GM23338 (cell line): ENCODE measurements at regions not wholly inside any gene's neighbourhood (a gene's known extent, or its start where the extent isn't known, plus 50 kb on each side); places are given as distances from the start of the nearest gene placed in this dataset.

ENCODE experiments used
- ATAC-seq: fragments of 200-7000 bp; cut with Tn5 transposase; 3 replicates; pipeline ENCODE4 v1.9.1; 2020
- DNase-seq: peaks from one replicate; pipeline ENCODE4 v3.0.0-alpha.2; 2015; ENCODE audit warnings: low spot score
- H2AFZ ChIP-seq: fragments of 200-600 bp; sonication (generic); 2 replicates; pipeline ENCODE4 v1.8.0; 2016; ENCODE audit warnings: antibody characterized with exemption, mild to moderate bottlenecking, moderate library complexity
- H3F3A ChIP-seq: fragments of 200-600 bp; sonication (generic); replicated peaks from 2 replicates; pipeline ENCODE4 v1.8.0; 2017; ENCODE audit warnings: antibody characterized with exemption, mixed run types, low read depth
- H3K27ac ChIP-seq: fragments of 200-600 bp; sonication (generic); 2 replicates; pipeline ENCODE4 v1.6.1; 2016; ENCODE audit warnings: low read depth
- H3K27me3 ChIP-seq: fragments of 200-600 bp; sonication (generic); 2 replicates; pipeline ENCODE4 v1.8.0; 2016; ENCODE audit warnings: mild to moderate bottlenecking, mixed run types, moderate library complexity; ENCODE audit not compliant: insufficient read depth
- H3K36me3 ChIP-seq: fragments of 200-600 bp; sonication (generic); 2 replicates; pipeline ENCODE4 v1.8.0; 2016; ENCODE audit warnings: mild to moderate bottlenecking; ENCODE audit not compliant: insufficient read depth
- H3K4me1 ChIP-seq: fragments of 200-600 bp; sonication (generic); 2 replicates; pipeline ENCODE4 v1.8.0; 2016; ENCODE audit warnings: mild to moderate bottlenecking, moderate library complexity; ENCODE audit not compliant: insufficient read depth
- H3K4me2 ChIP-seq: fragments of 200-600 bp; sonication (generic); 2 replicates; pipeline ENCODE4 v1.7.1; 2017; ENCODE audit warnings: mixed run types
- H3K4me3 ChIP-seq: fragments of 200-600 bp; sonication (generic); 2 replicates; pipeline ENCODE4 v1.6.1; 2016; ENCODE audit warnings: mixed run types
- H3K79me2 ChIP-seq: fragments of 200-600 bp; sonication (generic); replicated peaks from 2 replicates; pipeline ENCODE4 v1.8.0; 2017; ENCODE audit warnings: mild to moderate bottlenecking; ENCODE audit not compliant: insufficient read depth
- H3K9me2 ChIP-seq: fragments of 200-600 bp; sonication (generic); 2 replicates; pipeline ENCODE4 v1.8.0; 2017; ENCODE audit not compliant: insufficient read depth
- H4K20me1 ChIP-seq: fragments of 200-600 bp; sonication (generic); replicated peaks from 2 replicates; pipeline ENCODE4 v1.8.0; 2017; ENCODE audit warnings: mild to moderate bottlenecking; ENCODE audit not compliant: insufficient read depth
- H3K27ac Mint-ChIP-seq: 2 replicates; pipeline ENCODE4 v1.8.0; 2020; ENCODE audit warnings: inconsistent platforms, mild to moderate bottlenecking, moderate library complexity, mixed read lengths
- H3K27me3 Mint-ChIP-seq: 3 replicates; pipeline ENCODE4 v1.8.0; 2022; ENCODE audit warnings: low read depth, mild to moderate bottlenecking, moderate library complexity, mixed read lengths, inconsistent platforms; ENCODE audit not compliant: insufficient read depth, poor library complexity
- H3K36me3 Mint-ChIP-seq: 3 replicates; pipeline ENCODE4 v1.8.0; 2021; ENCODE audit warnings: low read depth, mild to moderate bottlenecking, inconsistent platforms, moderate library complexity, mixed read lengths
- H3K4me1 Mint-ChIP-seq: 3 replicates; pipeline ENCODE4 v1.8.0; 2020; ENCODE audit warnings: mild to moderate bottlenecking, inconsistent platforms, mixed read lengths
- H3K4me3 Mint-ChIP-seq: 3 replicates; pipeline ENCODE4 v1.8.0; 2021; ENCODE audit warnings: moderate library complexity, mild to moderate bottlenecking, inconsistent platforms, mixed read lengths
- H3K9me3 Mint-ChIP-seq: 3 replicates; pipeline ENCODE4 v1.8.0; 2020; ENCODE audit warnings: moderate library complexity, mild to moderate bottlenecking, inconsistent platforms, mixed read lengths
- CTCF ChIP-seq, 2 experiments: fragments of 200-600 bp in 1 of 2; sonication (generic) in 1 of 2; conservative IDR thresholded peaks; 2 replicates each; pipeline versions ENCODE4 v1.5.1 to v1.6.1; 2016 to 2017; ENCODE audit warnings: antibody characterized with exemption in 2 of 2, low read depth in 2 of 2, mild to moderate bottlenecking in 2 of 2, moderate library complexity in 1 of 2
- ETS1 ChIP-seq: IDR thresholded peaks from 2 replicates; pipeline ENCODE4 v1.6.1; 2016; ENCODE audit warnings: antibody characterized with exemption
- EZH2 ChIP-seq: fragments of 200-600 bp; sonication (generic); IDR thresholded peaks from one replicate; pipeline ENCODE4 v1.8.0; 2017; ENCODE audit warnings: antibody characterized with exemption, mild to moderate bottlenecking, low read depth; ENCODE audit not compliant: unreplicated experiment
- EZH2phosphoT487 ChIP-seq: fragments of 200-600 bp; sonication (generic); IDR thresholded peaks from one replicate; pipeline ENCODE4 v1.8.1; 2018; ENCODE audit warnings: antibody characterized with exemption; ENCODE audit not compliant: unreplicated experiment
- JUNB ChIP-seq: IDR thresholded peaks from one replicate; pipeline ENCODE4 v1.6.1; 2016; ENCODE audit warnings: antibody characterized with exemption; ENCODE audit not compliant: unreplicated experiment
- NANOG ChIP-seq: IDR thresholded peaks from 2 replicates; pipeline ENCODE4 v1.6.1; 2016; ENCODE audit warnings: antibody characterized with exemption, borderline replicate concordance
- POLR2AphosphoS5 ChIP-seq: IDR thresholded peaks from 2 replicates; pipeline ENCODE4 v1.6.1; 2016; ENCODE audit warnings: antibody characterized with exemption, low read depth
- REST ChIP-seq: IDR thresholded peaks from one replicate; pipeline ENCODE4 v1.6.1; 2018; ENCODE audit warnings: antibody characterized with exemption; ENCODE audit not compliant: unreplicated experiment
- STAT1 ChIP-seq: IDR thresholded peaks from one replicate; pipeline ENCODE4 v1.6.1; 2016; ENCODE audit warnings: antibody characterized with exemption; ENCODE audit not compliant: unreplicated experiment
- ZNF114 ChIP-seq: fragments of 250-450 bp; sonication (Bioruptor Pico); IDR thresholded peaks from 2 replicates; pipeline ENCODE4 v1.5.0; 2020; ENCODE audit warnings: mild to moderate bottlenecking, moderate library complexity
- ZNF331 ChIP-seq: fragments of 250-450 bp; sonication (Bioruptor Pico); IDR thresholded peaks from 2 replicates; pipeline ENCODE4 v1.5.0; 2020; ENCODE audit warnings: low read depth, mild to moderate bottlenecking, moderate library complexity
- ZNF462 ChIP-seq: fragments of 250-450 bp; sonication (Bioruptor Pico); IDR thresholded peaks from 2 replicates; pipeline ENCODE4 v1.5.0; 2020; ENCODE audit warnings: mild to moderate bottlenecking, moderate library complexity

GRCh38 chr20:12599494-12599893, 409.3 kb upstream of the SPTLC3 start (continued):
- TF ChIP-seq ZNF462 (CRISPR knock-in tag) (no peak), STAT1 (no peak), ETS1 (no peak), NANOG (no peak), EZH2phosphoT487 (no peak), EZH2 (no peak)

GRCh38 chr20:12605751-12606150, 403.0 kb upstream of the SPTLC3 start:
- no peaks in the 10 kb centered on the region for H4K20me1 ChIP-seq
- Mint-ChIP-seq H3K4me3 (no peak overlapping the region), H3K9me3 (no peaks in the 10 kb centered on the region), H3K36me3 (no peaks in the 10 kb centered on the region), H3K27me3 (no peaks in the 10 kb centered on the region), H3K27ac (no peak overlapping the region), H3K4me1 (peaks cover 10% of the 10 kb centered on the region)
- no peaks in the 10 kb centered on the region for H3F3A ChIP-seq
- no peaks in the 10 kb centered on the region for H3K36me3 ChIP-seq
- ATAC-seq: no peak
- H2AFZ ChIP-seq: no peak overlapping the region
- no peak for DNase-seq
- no peaks in the 10 kb centered on the region for H3K9me2 ChIP-seq
- H3K4me2 ChIP-seq: no peak overlapping the region
- no peaks in the 10 kb centered on the region for H3K27me3 ChIP-seq
- peaks cover 6% of the 10 kb centered on the region; the same call in 1 of the 2 replicates for H3K4me1 ChIP-seq
- no peak overlapping the region for H3K27ac ChIP-seq
- H3K4me3 ChIP-seq: no peak overlapping the region
- no peaks in the 10 kb centered on the region for H3K79me2 ChIP-seq
- TF ChIP-seq POLR2AphosphoS5: no peak
- TF ChIP-seq JUNB: no peak
- no peak for TF ChIP-seq STAT1
- no peak for TF ChIP-seq CTCF (conservative IDR thresholded peaks at IDR 0.05; ENCODE audit: low read depth in 2 of 2)
- TF ChIP-seq ETS1: no peak
- no peak for TF ChIP-seq ZNF331
- no peak for TF ChIP-seq REST
- TF ChIP-seq NANOG: no peak
- no peak for TF ChIP-seq ZNF114
- TF ChIP-seq EZH2: no peak
